ENCODE measurements at regions not wholly inside any gene's neighbourhood (a gene's known extent, or its start where the extent isn't known, plus 50 kb on each side); places are given as distances from the start of the nearest gene placed in this dataset.
"Not testable (repeated sequence)": the region's sequence is repeated elsewhere in the genome, so short reads cannot be mapped to it uniquely, and the experiment has no call there.

DNA sequence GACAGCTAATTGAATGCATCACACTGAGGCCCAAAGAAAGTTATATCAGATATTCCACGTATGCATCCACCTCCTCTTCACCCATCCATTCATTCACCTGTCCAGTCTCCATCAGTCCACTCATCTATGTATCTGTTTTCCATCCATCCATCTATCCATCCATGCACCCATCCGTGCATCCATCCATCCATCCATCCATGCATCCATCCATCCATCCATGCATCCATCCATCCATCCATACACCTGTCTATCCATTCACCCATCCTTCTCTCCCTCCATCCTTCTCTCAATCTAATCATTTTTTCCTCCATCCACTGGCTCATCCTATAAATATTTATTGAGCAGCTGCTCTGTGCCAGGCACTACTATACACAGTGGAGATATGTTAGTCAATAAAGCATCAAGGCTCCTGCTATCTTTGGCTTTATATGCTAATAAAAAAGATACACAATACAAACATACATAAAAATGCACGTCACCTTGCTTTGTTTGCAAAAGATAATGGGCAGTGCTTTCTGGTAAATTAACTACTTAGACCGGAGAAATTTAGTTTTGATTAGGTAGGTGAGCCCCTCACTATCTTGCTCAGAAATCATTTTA is 442.0 kb upstream of the KLF6 start:
- DNase-seq, result no peak
- intact Hi-C loops (cut with DNase I; ENCODE audit: low total_unique reads), result no loop called here
- TF ChIP-seq, protein P1, sequence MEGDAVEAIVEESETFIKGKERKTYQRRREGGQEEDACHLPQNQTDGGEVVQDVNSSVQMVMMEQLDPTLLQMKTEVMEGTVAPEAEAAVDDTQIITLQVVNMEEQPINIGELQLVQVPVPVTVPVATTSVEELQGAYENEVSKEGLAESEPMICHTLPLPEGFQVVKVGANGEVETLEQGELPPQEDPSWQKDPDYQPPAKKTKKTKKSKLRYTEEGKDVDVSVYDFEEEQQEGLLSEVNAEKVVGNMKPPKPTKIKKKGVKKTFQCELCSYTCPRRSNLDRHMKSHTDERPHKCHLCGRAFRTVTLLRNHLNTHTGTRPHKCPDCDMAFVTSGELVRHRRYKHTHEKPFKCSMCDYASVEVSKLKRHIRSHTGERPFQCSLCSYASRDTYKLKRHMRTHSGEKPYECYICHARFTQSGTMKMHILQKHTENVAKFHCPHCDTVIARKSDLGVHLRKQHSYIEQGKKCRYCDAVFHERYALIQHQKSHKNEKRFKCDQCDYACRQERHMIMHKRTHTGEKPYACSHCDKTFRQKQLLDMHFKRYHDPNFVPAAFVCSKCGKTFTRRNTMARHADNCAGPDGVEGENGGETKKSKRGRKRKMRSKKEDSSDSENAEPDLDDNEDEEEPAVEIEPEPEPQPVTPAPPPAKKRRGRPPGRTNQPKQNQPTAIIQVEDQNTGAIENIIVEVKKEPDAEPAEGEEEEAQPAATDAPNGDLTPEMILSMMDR (IDR thresholded peaks at IDR 0.05), result no peak
- H3K4me1 ChIP-seq, result peaks cover 0 to 21% (median 0%) of the 10 kb centered on the region in 4 donors
- H3K36me3 ChIP-seq, result no peaks in the 10 kb centered on the region
- no peaks in the 10 kb centered on the region for H3K9me3 ChIP-seq
- no peak overlapping the region for H3K4me3 ChIP-seq
- H3K27ac ChIP-seq, result no peak overlapping the region
- no peaks in the 10 kb centered on the region for H3K27me3 ChIP-seq

DNA sequence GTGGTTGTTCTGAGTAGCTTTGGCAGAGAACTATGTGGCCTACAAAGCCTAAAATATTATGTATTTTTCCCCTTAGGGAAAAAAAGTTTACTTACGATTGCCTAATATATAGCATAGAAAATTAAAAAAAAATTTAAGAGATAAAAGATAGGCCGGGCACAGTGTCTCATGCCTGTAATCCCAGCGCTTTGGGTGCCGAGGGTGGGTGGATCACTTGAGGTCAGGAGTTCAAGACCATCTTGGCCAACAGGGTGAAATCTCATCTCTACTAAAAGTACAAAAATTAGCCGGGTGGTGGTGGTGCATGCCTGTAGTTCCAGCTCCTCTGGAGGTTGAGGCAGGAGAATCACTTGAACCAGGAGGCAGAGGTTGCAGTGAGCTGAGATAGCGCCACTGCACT is 439.2 kb upstream of the KLF6 start:
- no peak for DNase-seq
- H3K27ac ChIP-seq, result no peak overlapping the region
- TF ChIP-seq, protein P1 (IDR thresholded peaks at IDR 0.05), result no peak
- no peaks in the 10 kb centered on the region for H3K9me3 ChIP-seq
- no peaks in the 10 kb centered on the region for H3K36me3 ChIP-seq
- H3K27me3 ChIP-seq, result no peaks in the 10 kb centered on the region
- peaks cover 0 to 18% (median 0%) of the 10 kb centered on the region in 4 donors for H3K4me1 ChIP-seq
- intact Hi-C loops (cut with DNase I; ENCODE audit: low total_unique reads), result no loop called here
- no peak overlapping the region for H3K4me3 ChIP-seq

DNA sequence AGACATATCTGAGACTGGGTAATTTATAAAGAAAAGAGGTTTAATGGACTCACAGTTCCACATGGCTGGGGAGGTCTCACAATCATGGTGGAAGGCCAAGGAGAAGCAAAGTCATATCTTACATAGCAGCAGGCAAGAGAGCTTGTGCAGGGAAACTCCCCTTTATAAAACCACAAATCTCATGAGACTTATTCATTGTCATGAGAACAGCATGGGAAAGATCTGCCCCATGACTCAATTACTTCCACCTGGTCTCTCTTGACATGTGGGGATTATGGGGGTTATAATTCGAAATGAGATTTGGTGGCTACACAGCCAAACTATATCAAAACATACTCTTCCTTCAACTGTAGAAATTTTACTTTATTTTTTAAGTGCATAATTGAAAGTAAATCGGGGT is 436.3 kb upstream of the KLF6 start:
- H3K27ac ChIP-seq; H3K36me3 ChIP-seq; DNase-seq; H3K9me3 ChIP-seq; H3K27me3 ChIP-seq; H3K4me3 ChIP-seq; intact Hi-C loops (cut with DNase I; ENCODE audit: low total_unique reads): not testable (repeated sequence)
- H3K4me1 ChIP-seq, result peaks cover 0 to 36% (median 7%) of the 10 kb centered on the region in 4 donors

DNA sequence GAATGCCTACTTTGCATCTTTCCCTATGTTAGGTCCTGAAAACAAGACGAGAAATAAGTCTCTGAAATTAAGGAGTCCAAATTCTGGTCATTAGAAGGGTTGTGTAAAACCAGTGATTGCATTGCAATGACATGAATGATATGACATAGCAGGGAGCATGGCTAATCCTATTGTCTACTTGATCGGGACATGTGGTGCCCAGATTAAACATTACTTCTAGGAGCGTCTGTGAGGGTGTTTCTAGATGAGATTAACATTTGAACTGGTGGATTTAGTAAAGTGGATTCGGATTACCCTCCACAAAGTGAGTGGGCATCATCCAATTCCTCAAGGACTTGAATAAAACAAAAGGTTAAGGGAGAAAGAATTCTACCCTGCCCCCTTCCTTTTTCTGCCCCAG is 434.9 kb upstream of the KLF6 start:
- Histone ChIP-seq H3K4me3 (no peak overlapping the region), H3K4me1 (peaks cover 0 to 41% (median 7%) of the 10 kb centered on the region in 4 donors), H3K27ac (no peak overlapping the region), H3K27me3 (no peaks in the 10 kb centered on the region), H3K36me3 (no peaks in the 10 kb centered on the region), H3K9me3 (no peaks in the 10 kb centered on the region)
- TF ChIP-seq, protein P1 (IDR thresholded peaks at IDR 0.05), result no peak
- intact Hi-C loops (cut with DNase I; ENCODE audit: low total_unique reads), result no loop called here
- no peak for DNase-seq

DNA sequence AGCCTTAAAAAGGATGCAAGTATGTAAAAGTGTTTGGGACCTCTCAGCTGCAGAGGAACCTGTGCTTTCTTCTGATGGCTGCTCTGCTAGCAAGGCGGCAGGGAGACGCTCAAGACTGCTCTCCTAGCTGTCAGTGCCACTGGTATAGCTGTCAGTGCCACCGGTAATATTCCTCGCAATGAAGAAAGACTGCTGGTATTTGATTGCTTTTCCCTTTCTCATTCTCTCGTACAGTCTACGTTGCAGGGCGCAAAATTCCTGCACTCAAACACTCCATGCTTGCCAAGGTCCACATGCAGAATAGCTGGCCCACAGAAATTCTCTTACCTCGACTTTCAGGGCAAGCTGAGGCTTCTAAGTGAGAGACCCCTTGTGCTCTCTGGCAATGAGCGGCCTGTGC is 432.6 kb upstream of the KLF6 start:
- DNase-seq, result no peak
- intact Hi-C loops (cut with DNase I; ENCODE audit: low total_unique reads), result no loop called here
- Histone ChIP-seq H3K4me3 (no peak overlapping the region), H3K27me3 (no peaks in the 10 kb centered on the region), H3K36me3 (no peaks in the 10 kb centered on the region), H3K4me1 (peaks cover 0 to 44% (median 7%) of the 10 kb centered on the region in 4 donors), H3K27ac (peak overlapping the region in 1 of 2 donors; percentile 12), H3K9me3 (no peaks in the 10 kb centered on the region)
- TF ChIP-seq, protein P1 (IDR thresholded peaks at IDR 0.05), result no peak

DNA sequence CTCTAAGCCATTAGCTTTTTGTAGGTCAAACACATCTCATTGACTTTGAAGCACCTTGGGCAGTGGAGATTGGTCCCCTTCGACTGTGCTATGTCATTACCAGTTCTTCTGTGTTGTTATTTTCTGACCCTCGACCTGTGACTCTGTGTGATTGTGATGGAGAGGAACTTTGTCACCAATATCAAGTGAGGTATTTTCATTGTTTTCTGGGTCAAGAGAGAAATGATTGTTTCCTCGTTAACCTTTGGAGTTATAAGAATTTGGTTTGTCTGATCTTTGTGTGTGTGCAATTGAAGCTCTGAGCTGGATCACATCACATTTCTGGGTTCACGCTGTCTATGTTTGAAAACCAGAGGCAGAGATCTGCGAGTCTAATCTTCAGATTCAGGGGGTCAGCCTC is 432.2 kb upstream of the KLF6 start:
- Histone ChIP-seq H3K9me3 (no peaks in the 10 kb centered on the region), H3K4me3 (no peak overlapping the region), H3K27ac (no peak overlapping the region), H3K36me3 (no peaks in the 10 kb centered on the region), H3K4me1 (peaks cover 0 to 44% (median 7%) of the 10 kb centered on the region in 4 donors), H3K27me3 (no peaks in the 10 kb centered on the region)
- intact Hi-C loops (cut with DNase I; ENCODE audit: low total_unique reads), result no loop called here
- TF ChIP-seq, protein P1 (IDR thresholded peaks at IDR 0.05), result no peak
- DNase-seq, result no peak
